Activated naive CD4-positive, alpha-beta T cell treated with anti-CD3 and anti-CD28 coated beads, Interleukin-2, amount 50 U/mL, for 72 hours (primary cell): ENCODE measurements at regions not wholly inside any gene's neighbourhood (a gene's known extent, or its start where the extent isn't known, plus 50 kb on each side); places are given as distances from the start of the nearest gene placed in this dataset.
"Not testable (repeated sequence)": the region's sequence is repeated elsewhere in the genome, so short reads cannot be mapped to it uniquely, and the experiment has no call there.

Source experiments
- ATAC-seq, 2 donors: fragments of 150-1000 bp; cut with Tn5 transposase; 2 replicates each; pipeline ENCODE4 v1.10.0; 2021; ENCODE audit warnings: mild to moderate bottlenecking in 2 of 2, moderate library complexity in 2 of 2
- DNase-seq, 2 donors: peaks; one replicate each; pipeline ENCODE4 v3.0.0; 2021 to 2022; ENCODE audit warnings: low spot score in 2 of 2
- H3K27ac Mint-ChIP-seq, 2 donors: one replicate each; pipeline ENCODE4 v1.8.0; 2022; ENCODE audit warnings: mild to moderate bottlenecking in 2 of 2, mixed read lengths in 2 of 2
- H3K36me3 Mint-ChIP-seq, 2 donors: one replicate each; pipeline ENCODE4 v1.8.0; 2022; ENCODE audit warnings: mixed read lengths in 2 of 2
- H3K9me3 Mint-ChIP-seq, 2 donors: one replicate each; pipeline ENCODE4 v1.8.0; 2022; ENCODE audit warnings: mixed read lengths in 2 of 2

- DNase-seq (no peak), ATAC-seq (no peak)
- Mint-ChIP-seq H3K9me3 (no peaks in the 10 kb centered on the region), H3K27ac (no peak overlapping the region), H3K36me3 (no peaks in the 10 kb centered on the region)
Observed at GRCh38 chr9:7579351-7579750, 220.2 kb downstream of the DMAC1 start.

GRCh38 chr9:7578951-7579350 is 220.6 kb downstream of the DMAC1 start:
- Mint-ChIP-seq H3K9me3 (no peaks in the 10 kb centered on the region), H3K27ac (no peak overlapping the region)

DNA sequence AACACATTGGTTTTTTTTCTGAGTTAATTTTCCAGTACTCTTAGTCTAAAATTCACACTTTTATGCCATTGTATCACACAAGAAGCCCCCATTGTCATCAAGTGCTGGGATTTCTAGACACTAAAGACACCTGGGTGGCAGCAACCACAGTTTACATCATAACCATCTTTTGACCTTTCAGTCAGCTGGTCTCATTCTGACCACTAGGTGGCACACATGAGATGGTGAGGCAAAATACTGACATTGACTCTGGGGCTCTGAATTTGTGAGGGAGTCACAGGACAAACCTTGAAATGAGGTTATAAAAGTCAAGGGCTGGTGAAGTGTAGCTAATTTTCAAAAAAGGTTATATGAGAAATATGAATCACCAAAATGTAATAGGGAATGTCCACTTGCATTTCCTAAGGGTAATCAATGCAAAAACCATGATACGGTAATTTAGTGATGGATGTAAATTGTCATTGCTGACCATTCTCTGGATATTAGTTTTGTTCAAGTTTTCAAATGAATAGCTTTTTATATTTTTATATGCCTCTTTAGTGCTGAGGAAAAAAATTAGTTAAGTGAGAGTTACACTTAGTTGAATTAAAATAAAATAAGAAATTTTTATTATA is 229.4 kb downstream of the DMAC1 start:
- Mint-ChIP-seq H3K27ac (no peak overlapping the region), H3K36me3 (no peaks in the 10 kb centered on the region), H3K9me3 (no peaks in the 10 kb centered on the region)
- DNase-seq, result peak in 1 of 2 donors; percentile 69
- ATAC-seq, result peak; percentile 39 to 59

More at GRCh38 chr9:7578951-7579350, 220.6 kb downstream of the DMAC1 start:
- ATAC-seq, result no peak
- no peak for DNase-seq
- H3K36me3 Mint-ChIP-seq, result no peaks in the 10 kb centered on the region

DNA sequence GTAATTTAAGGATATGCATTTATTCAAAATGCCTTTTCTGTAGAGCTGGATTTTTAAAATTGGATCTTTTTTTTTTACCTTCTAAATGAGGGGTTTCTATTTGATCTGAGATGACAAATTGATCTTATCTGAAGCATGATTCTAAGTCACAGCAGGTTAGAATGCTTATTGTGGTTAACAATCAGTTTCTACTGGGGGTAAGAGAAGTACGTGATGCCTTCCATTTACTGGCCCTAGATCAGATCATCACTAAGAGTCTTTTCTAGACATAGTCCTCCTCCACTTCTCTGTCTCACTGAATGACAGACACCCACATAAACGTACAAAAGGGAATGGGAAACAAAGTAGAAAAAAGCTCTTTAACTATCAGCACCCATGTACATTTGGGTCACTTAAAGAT is 231.9 kb downstream of the DMAC1 start:
- Mint-ChIP-seq H3K27ac (no peak overlapping the region), H3K36me3 (no peaks in the 10 kb centered on the region), H3K9me3 (no peaks in the 10 kb centered on the region)
- no peak for DNase-seq
- ATAC-seq, result no peak

- DNase-seq, result no peak
- Mint-ChIP-seq H3K27ac (no peak overlapping the region), H3K36me3 (no peaks in the 10 kb centered on the region), H3K9me3 (no peaks in the 10 kb centered on the region)
- ATAC-seq, result no peak
Observed at GRCh38 chr9:7561527-7562080, 238.0 kb downstream of the DMAC1 start.

DNA sequence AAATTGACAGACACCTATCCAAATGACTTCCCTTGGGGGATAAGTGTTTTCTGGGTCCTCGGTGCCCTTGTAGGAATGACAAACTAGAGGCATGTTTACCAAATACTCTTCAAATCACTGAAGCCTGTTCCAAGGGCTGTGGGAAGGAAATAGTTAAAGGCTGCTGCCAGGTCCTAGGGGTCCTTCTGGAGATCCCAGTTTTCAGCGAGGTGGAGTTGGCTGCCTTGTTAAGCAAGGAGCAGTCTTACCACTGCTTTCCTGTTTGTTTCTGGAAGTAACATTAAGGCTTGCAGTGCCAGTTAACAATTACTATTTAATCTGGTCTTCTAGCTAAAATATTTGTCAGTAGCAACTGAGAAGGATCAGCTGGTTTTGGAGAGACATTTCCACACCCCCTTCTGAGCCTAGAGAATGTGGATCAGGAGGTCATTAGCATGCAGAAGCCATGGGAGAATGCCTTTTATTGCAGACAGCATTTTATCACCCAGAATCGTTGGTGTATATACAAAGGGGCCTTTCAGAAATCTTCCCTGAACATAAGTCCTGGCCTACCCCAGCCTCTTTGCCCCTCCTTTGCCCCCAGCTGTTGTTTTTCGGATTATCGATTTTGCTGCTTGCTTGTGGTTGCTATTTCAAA is 238.8 kb downstream of the DMAC1 start:
- Mint-ChIP-seq H3K27ac (no peak overlapping the region), H3K36me3 (no peaks in the 10 kb centered on the region), H3K9me3 (no peaks in the 10 kb centered on the region)
- ATAC-seq (no peak), DNase-seq (no peak)

DNA sequence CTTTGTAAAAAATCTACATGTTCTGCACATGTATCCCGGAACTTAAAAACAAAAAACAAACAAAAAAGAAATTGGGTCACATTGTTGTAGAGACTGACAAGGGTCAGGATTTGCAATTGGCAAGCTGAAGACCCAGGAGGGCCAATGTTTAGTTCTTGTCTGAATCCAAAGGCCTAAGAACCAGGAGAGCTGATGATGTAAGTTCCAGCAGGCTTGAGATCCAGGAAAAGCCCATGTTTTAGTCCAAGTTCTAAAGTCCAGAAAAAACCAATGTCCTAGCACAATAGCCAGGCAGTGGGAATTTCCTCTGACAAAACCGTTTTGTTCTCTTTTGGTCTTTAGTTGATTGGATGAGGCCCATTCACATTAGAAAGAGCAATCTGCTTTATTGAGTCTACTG is 244.9 kb downstream of the DMAC1 start:
- Mint-ChIP-seq H3K36me3 (no peaks in the 10 kb centered on the region), H3K27ac (no peak overlapping the region)
- ATAC-seq, result no peak

DNA sequence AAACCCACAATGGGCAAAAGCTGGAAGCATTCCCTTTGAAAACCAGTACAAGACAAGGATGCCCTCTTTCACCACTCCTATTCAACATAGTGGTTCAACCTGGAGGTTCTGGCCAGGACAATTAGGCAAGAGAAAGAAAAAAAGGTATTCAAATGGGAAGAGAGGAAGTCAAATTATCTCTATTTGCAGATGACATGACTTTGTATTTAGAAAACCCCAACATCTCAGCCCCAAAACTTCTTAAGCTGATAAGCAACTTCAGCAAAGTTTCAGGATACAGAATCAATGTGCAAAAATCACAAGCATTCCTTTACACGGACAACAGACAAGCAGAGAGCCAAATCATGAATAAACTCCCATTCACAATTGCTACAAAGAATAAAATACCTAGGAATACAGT is 246.9 kb downstream of the DMAC1 start:
- not testable (repeated sequence) for DNase-seq, H3K27ac Mint-ChIP-seq, H3K9me3 Mint-ChIP-seq, ATAC-seq, H3K36me3 Mint-ChIP-seq

More for the DNA sequence above, 244.9 kb downstream of the DMAC1 start:
- H3K9me3 Mint-ChIP-seq, result peaks cover 3 to 5% of the 10 kb centered on the region in 2 donors
- DNase-seq, result no peak

GRCh38 chr9:7549249-7549648 is 250.3 kb downstream of the DMAC1 start:
- ATAC-seq, result no peak
- H3K9me3 Mint-ChIP-seq, result peaks cover under 1 to 4% of the 10 kb centered on the region in 2 donors
- no peaks in the 10 kb centered on the region for H3K36me3 Mint-ChIP-seq
- H3K27ac Mint-ChIP-seq, result no peak overlapping the region
- no peak for DNase-seq

- Mint-ChIP-seq H3K9me3 (no peaks in the 10 kb centered on the region), H3K27ac (no peak overlapping the region), H3K36me3 (no peaks in the 10 kb centered on the region)
- ATAC-seq (no peak), DNase-seq (no peak)
Observed at GRCh38 chr9:7546261-7546660, 253.3 kb downstream of the DMAC1 start.

DNA sequence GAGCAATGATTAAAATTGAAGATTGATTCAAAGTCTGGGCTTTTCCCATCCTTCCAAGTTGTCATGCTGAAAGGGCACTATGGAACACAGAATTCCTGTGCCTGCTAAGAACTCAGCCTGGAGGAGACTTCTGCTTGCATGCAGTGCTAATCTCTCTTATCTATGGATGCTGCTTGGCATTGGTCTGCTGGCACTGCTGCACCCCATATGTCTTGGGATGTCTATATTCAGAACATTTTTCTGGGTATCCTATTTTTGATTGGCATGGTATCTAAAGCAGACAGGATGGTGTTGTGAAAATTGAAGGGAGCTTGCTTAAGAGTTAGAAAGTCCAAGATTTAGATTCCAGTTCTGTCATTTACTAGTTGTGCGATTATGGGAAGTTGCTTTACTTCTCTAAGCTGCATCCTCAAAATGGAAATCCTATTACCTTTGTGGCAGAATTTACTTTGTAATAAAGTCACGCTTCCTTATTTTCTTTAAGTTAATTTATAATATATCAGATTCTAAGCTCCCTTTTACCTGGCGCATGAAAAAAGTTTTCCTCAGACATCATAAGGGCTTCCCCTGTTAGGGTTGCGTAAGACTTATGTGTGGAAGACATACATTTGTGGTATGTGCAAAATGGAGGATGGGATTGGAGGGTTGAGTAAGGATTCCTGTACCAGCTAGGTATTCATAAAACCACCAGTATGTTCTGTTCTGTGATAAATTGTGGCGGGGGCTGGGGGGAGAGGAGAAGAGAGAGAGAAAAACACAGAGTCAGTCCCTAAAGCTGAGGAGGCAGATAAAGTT is 254.0 kb downstream of the DMAC1 start:
- Mint-ChIP-seq H3K9me3 (no peaks in the 10 kb centered on the region), H3K36me3 (no peaks in the 10 kb centered on the region), H3K27ac (no peak overlapping the region)
- ATAC-seq (no peak), DNase-seq (no peak)

DNA sequence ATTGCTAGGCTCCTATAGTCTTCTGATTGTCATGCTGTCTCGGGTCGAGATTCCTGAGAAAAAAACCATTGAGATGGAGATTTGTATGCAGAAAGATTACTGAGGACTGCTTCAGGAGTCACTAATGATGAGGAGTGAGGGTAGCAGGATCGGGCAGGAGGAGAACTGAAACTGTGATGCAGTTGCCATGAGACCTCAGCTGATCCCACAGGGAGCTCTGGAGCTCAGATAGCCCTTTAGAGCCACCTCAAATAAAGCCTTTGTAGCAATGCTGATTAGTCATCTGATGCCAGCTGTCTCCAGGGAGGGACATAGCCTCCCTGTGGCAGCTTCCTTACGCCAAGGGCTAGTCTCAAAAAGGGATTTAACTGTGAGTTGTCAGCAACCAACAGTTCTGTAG is 256.9 kb downstream of the DMAC1 start:
- H3K36me3 Mint-ChIP-seq, result no peaks in the 10 kb centered on the region
- DNase-seq, result no peak
- H3K27ac Mint-ChIP-seq, result no peak overlapping the region
- no peaks in the 10 kb centered on the region for H3K9me3 Mint-ChIP-seq
- no peak for ATAC-seq

GRCh38 chr9:7542126-7542525 is 257.5 kb downstream of the DMAC1 start:
- DNase-seq (no peak), ATAC-seq (no peak)
- no peaks in the 10 kb centered on the region for H3K9me3 Mint-ChIP-seq
- no peaks in the 10 kb centered on the region for H3K36me3 Mint-ChIP-seq
- no peak overlapping the region for H3K27ac Mint-ChIP-seq

DNA sequence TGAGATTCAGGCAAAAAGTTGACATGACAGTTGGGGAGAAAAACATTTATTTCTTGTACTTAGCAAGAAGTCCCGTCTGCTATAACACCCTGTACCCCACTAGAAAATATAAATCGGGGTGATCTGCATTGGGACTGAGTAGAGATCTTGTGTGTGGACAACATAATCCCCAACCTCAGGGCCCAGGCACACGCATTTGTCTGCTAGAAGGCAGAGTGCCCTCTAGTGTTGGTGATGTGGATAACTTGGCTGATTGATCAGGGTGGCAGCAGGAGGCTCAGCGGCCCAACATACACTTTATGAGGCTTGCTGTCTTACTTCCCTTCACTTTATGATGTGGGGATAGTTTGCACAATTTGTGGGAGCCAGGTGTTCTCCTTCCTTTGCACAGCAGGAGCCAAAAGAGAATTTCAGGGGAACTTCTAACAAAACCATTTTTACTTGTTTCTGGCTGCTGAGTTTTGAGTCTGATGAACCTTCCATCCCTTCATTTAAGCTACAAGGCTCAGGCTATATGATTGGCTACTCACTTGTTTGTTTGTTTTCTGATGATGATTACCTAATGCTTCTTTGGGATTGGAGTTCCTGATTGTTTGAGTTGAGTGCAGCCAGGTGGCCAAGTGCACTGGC is 263.2 kb downstream of the DMAC1 start:
- no peaks in the 10 kb centered on the region for H3K9me3 Mint-ChIP-seq
- H3K36me3 Mint-ChIP-seq, result no peaks in the 10 kb centered on the region
- ATAC-seq (peak in 1 of 2 donors; percentile 39), DNase-seq (peak in 1 of 2 donors; percentile 57)
- H3K27ac Mint-ChIP-seq, result no peak overlapping the region

DNA sequence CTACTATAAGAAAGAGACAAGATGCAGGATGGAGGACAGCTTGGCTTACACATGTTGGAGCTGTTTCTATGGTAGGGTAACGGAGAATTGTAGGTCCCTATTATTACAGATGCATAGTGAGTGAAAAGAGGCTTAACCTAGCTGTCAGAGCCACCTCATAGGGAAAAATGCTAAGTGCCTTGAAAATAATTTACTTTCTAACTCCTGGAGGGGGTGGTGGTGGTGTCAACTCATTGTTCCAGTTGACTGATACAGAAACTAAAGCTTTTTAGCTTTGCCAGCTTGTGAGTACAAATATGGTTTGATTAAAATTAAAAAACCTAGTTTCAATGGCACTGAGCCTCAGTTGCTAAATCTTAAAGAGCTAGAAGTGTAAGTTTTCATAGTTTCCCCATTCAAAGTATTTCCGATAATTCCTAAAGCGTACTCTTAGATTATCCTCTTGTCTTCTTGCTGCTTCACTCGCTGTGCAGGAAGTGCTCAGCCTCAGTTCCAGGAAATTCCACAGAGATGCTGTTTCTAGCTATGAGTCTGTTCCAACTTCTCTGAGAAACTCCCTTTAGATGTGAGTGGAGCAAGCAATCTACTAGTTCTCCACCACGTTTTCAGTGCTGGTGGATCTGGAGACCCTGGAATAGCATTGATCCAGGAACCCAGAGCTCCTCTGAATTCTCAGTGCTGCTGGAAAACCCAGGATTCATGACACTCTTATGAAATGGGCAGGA is 265.2 kb downstream of the DMAC1 start:
- ATAC-seq (peak in 1 of 2 donors; percentile 77), DNase-seq (peak in 1 of 2 donors; percentile 17)
- peak overlapping the region in 1 of 2 donors; percentile 78 for H3K27ac Mint-ChIP-seq
- no peaks in the 10 kb centered on the region for H3K9me3 Mint-ChIP-seq
- H3K36me3 Mint-ChIP-seq, result no peaks in the 10 kb centered on the region

GRCh38 chr9:7533376-7534090 is 266.0 kb downstream of the DMAC1 start:
- H3K27ac Mint-ChIP-seq, result peak overlapping the region in 1 of 2 donors; percentile 78
- H3K9me3 Mint-ChIP-seq, result no peaks in the 10 kb centered on the region
- DNase-seq, result peak in 1 of 2 donors; percentile 14
- no peaks in the 10 kb centered on the region for H3K36me3 Mint-ChIP-seq
- ATAC-seq, result peak; percentile 43 to 79
